A549 (cell line): ENCODE measurements at regions not wholly inside any gene's neighbourhood (a gene's known extent, or its start where the extent isn't known, plus 50 kb on each side); places are given as distances from the start of the nearest gene placed in this dataset.

Experiments used
- BHLHE40 ChIP-seq: IDR thresholded peaks from 2 replicates; pipeline ENCODE4 v1.6.1; 2012; ENCODE audit warnings: low read depth, low read length, inconsistent platforms
- CHD2 ChIP-seq: fragments of 150-350 bp; IDR thresholded peaks from 2 replicates; pipeline ENCODE4 v1.6.1; 2014; ENCODE audit warnings: low read length; ENCODE audit not compliant: partially characterized antibody
- CTCF ChIP-seq: fragments of >200 bp; sonication (Bioruptor Twin); formaldehyde crosslinking; IDR thresholded peaks from 3 replicates; pipeline ENCODE4 v1.5.1; 2016
- EP300 ChIP-seq, 2 experiments: fragments of >200 bp; sonication (Bioruptor Twin); formaldehyde crosslinking; IDR thresholded peaks; 2 replicates in 1 of 2; 3 replicates in 1 of 2; pipeline ENCODE4 v1.6.1; 2016 to 2017
- GATA3 ChIP-seq: IDR thresholded peaks from 2 replicates; pipeline ENCODE4 v1.6.1; 2012; ENCODE audit warnings: borderline replicate concordance
- HDAC2 ChIP-seq: fragments of 200-600 bp; sonication (generic); IDR thresholded peaks from 2 replicates; pipeline ENCODE4 v1.6.1; 2016
- JUN ChIP-seq, 2 experiments: fragments of >200 bp; sonication (Bioruptor Twin); formaldehyde crosslinking; IDR thresholded peaks; 2 replicates in 1 of 2; 3 replicates in 1 of 2; pipeline ENCODE4 v1.6.1; 2016 to 2017
- MAX ChIP-seq: IDR thresholded peaks from 2 replicates; pipeline ENCODE4 v1.6.1; 2012
- PBX3 ChIP-seq: IDR thresholded peaks from 2 replicates; pipeline ENCODE4 v1.6.1; 2012
- POLR2A ChIP-seq: IDR thresholded peaks from 2 replicates; pipeline ENCODE4 v1.6.1; 2012; ENCODE audit warnings: mild to moderate bottlenecking, low read length
- POLR2AphosphoS2 ChIP-seq: conservative IDR thresholded peaks from 2 replicates; pipeline ENCODE4 v1.6.1; 2012; ENCODE audit warnings: low read length, improper control_type of control experiment, inconsistent platforms
- REST ChIP-seq: fragments of 200-600 bp; sonication (generic); IDR thresholded peaks from 2 replicates; pipeline ENCODE4 v1.6.1; 2016; ENCODE audit warnings: antibody characterized with exemption, mild to moderate bottlenecking, moderate library complexity
- ZNF302 ChIP-seq: fragments of 250-450 bp; sonication (Bioruptor Pico); IDR thresholded peaks from 2 replicates; pipeline ENCODE4 v1.9.0; 2021; ENCODE audit warnings: inconsistent platforms, mild to moderate bottlenecking, moderate library complexity

GRCh38 chr2:107018366-107018765 is 132.4 kb upstream of the ST6GAL2 start:
- TF ChIP-seq CTCF: no peak
- TF ChIP-seq REST: no peak
- no peak for TF ChIP-seq BHLHE40
- no peak for TF ChIP-seq JUN (IDR thresholded peaks at IDR 0.05)
- no peak for TF ChIP-seq MAX
- TF ChIP-seq EP300 (IDR thresholded peaks at IDR 0.05): no peak
- TF ChIP-seq PBX3: no peak
- no peak for TF ChIP-seq ZNF302
- no peak for TF ChIP-seq POLR2A
- TF ChIP-seq HDAC2: no peak
- no peak for TF ChIP-seq CHD2
- TF ChIP-seq POLR2AphosphoS2: no peak
- TF ChIP-seq GATA3: no peak
